Endothelial cell of umbilical vein (primary cell): ENCODE measurements at regions not wholly inside any gene's neighbourhood (a gene's known extent, or its start where the extent isn't known, plus 50 kb on each side); places are given as distances from the start of the nearest gene placed in this dataset.

Source experiments
- BruUV-seq: library from RNA; stranded (reverse); fragments of 400-500 nt; replicated peaks from 2 replicates; lab custom pipeline; 2021; lab: Mats Ljungman, UMichigan
- CTCF ChIA-PET: fragments of 300-600, 350-600 bp; sonication (Branson Sonifier 250); formaldehyde crosslinking; loops from one replicate; lab custom pipeline; 2021; ENCODE audit warnings: antibody characterized with exemption, inconsistent platforms; lab: Charles Lee
- POLR2A ChIA-PET: fragments of 300-600, 350-600 bp; sonication (Branson Sonifier 250); formaldehyde crosslinking; loops from one replicate; lab custom pipeline; 2021; ENCODE audit warnings: antibody characterized with exemption, inconsistent platforms; lab: Charles Lee
- DNase-seq: peaks from one replicate; pipeline ENCODE4 v3.0.0-alpha.2; 2011; ENCODE audit warnings: low read depth, low spot score
- FAIRE-seq: peaks from 2 replicates; lab custom pipeline; 2011; peaks lifted over from hg19 to GRCh38; lab: Jason Lieb, UNC
- H2AFZ ChIP-seq: 2 replicates; pipeline ENCODE4 v1.6.0; 2012; ENCODE audit warnings: low read depth, low read length, control low read depth, inconsistent platforms
- H3K27ac ChIP-seq: 2 replicates; pipeline ENCODE4 v1.5.1; 2011; ENCODE audit warnings: low read depth, mild to moderate bottlenecking, control low read depth, low read length, moderate library complexity; ENCODE audit not compliant: insufficient read depth
- H3K27me3 ChIP-seq, 2 experiments: 2 replicates each; pipeline versions ENCODE4 v1.6.0 to v1.6.1; 2011; ENCODE audit warnings: low read length in 2 of 2, mixed read lengths in 1 of 2; ENCODE audit not compliant: control insufficient read depth in 2 of 2, insufficient read depth in 2 of 2
- H3K36me3 ChIP-seq, 2 experiments: 2 replicates in 1 of 2; 3 replicates in 1 of 2; pipeline ENCODE4 v1.5.1; 2011; ENCODE audit warnings: low read length in 2 of 2, mild to moderate bottlenecking in 1 of 2, moderate library complexity in 1 of 2; ENCODE audit not compliant: control insufficient read depth in 2 of 2, insufficient read depth in 2 of 2; ENCODE audit errors: extremely low read depth in 1 of 2
- H3K4me1 ChIP-seq: 3 replicates; pipeline ENCODE4 v1.5.1; 2011; ENCODE audit warnings: mild to moderate bottlenecking, low read length; ENCODE audit not compliant: control insufficient read depth, insufficient read depth; ENCODE audit errors: extremely low read depth
- H3K4me2 ChIP-seq: 2 replicates; pipeline ENCODE4 v1.6.1; 2011; ENCODE audit warnings: low read length, control low read depth, mixed read lengths; ENCODE audit not compliant: insufficient read depth
- H3K4me3 ChIP-seq, 3 experiments: fragments of 200-600 bp in 1 of 3; sonication (generic), shearing (Covaris generic) in 1 of 3; replicated peaks in 1 of 3; 2 replicates each; pipeline ENCODE4 v1.5.1; 2011 to 2016; ENCODE audit warnings: control low read depth in 3 of 3, low read length in 3 of 3, mild to moderate bottlenecking in 2 of 3, inconsistent platforms in 1 of 3, low read depth in 1 of 3, moderate library complexity in 1 of 3; ENCODE audit not compliant: insufficient read depth in 1 of 3
- H3K79me2 ChIP-seq: 2 replicates; pipeline ENCODE4 v1.6.0; 2012; ENCODE audit warnings: low read length, inconsistent platforms; ENCODE audit not compliant: control insufficient read depth, insufficient read depth
- H3K9ac ChIP-seq: replicated peaks from 2 replicates; pipeline ENCODE3; 2011; ENCODE audit warnings: low read length, control low read depth; ENCODE audit not compliant: insufficient read depth; ENCODE audit errors: extremely low read depth
- H3K9me1 ChIP-seq: replicated peaks from 3 replicates; pipeline ENCODE4 v1.6.0; 2011; ENCODE audit warnings: mild to moderate bottlenecking, low read length; ENCODE audit not compliant: control insufficient read depth, insufficient read depth; ENCODE audit errors: extremely low read depth
- H3K9me3 ChIP-seq: replicated peaks from 2 replicates; pipeline ENCODE4 v1.5.1; 2012; ENCODE audit warnings: low read length, inconsistent platforms; ENCODE audit not compliant: control insufficient read depth, insufficient read depth
- H4K20me1 ChIP-seq: replicated peaks from 2 replicates; pipeline ENCODE3; 2011; ENCODE audit warnings: mild to moderate bottlenecking, low read length; ENCODE audit not compliant: control insufficient read depth, insufficient read depth; ENCODE audit errors: extremely low read depth
- CTCF ChIP-seq, 2 donors: IDR thresholded peaks; 1 replicate in 1 of 2; 2 replicates in 1 of 2; pipeline ENCODE4 v1.5.1; 2011; ENCODE audit warnings: low read length in 2 of 2, mild to moderate bottlenecking in 2 of 2, moderate library complexity in 2 of 2, control low read depth in 1 of 2, inconsistent platforms in 1 of 2, low read depth in 1 of 2; ENCODE audit not compliant: insufficient read depth in 1 of 2; ENCODE audit errors: extremely low read depth in 1 of 2
- EZH2 ChIP-seq: IDR thresholded peaks from 2 replicates; pipeline ENCODE4 v1.6.1; 2012; ENCODE audit warnings: borderline replicate concordance, low read depth, mild to moderate bottlenecking, moderate library complexity, low read length, inconsistent platforms; ENCODE audit not compliant: severe bottlenecking
- FOS ChIP-seq: IDR thresholded peaks from 2 replicates; pipeline ENCODE4 v1.6.1; 2011; ENCODE audit warnings: mild to moderate bottlenecking, low read length, moderate library complexity, borderline replicate concordance; ENCODE audit not compliant: insufficient read depth
- GATA2 ChIP-seq: IDR thresholded peaks from 2 replicates; pipeline ENCODE4 v1.7.0; 2011; ENCODE audit warnings: low read depth, mild to moderate bottlenecking, moderate library complexity, mixed read lengths, low read length; ENCODE audit not compliant: insufficient read length, insufficient read depth
- JUN ChIP-seq: IDR thresholded peaks from 2 replicates; pipeline ENCODE4 v1.6.1; 2011; ENCODE audit warnings: borderline replicate concordance, low read depth; ENCODE audit not compliant: insufficient read length, insufficient read depth
- MAX ChIP-seq: IDR thresholded peaks from 2 replicates; pipeline ENCODE4 v1.6.1; 2011; ENCODE audit not compliant: insufficient read depth, insufficient read length
- MYC ChIP-seq: IDR thresholded peaks from one replicate; pipeline ENCODE4 v1.6.1; 2011; ENCODE audit warnings: mild to moderate bottlenecking, low read depth, low read length
- POLR2A ChIP-seq: IDR thresholded peaks from 2 replicates; pipeline ENCODE4 v1.6.1; 2012; ENCODE audit warnings: low read depth, mild to moderate bottlenecking, control low read depth, low read length
- POLR2AphosphoS5 ChIP-seq: IDR thresholded peaks from 2 replicates; pipeline ENCODE4 v1.6.1; 2012; ENCODE audit warnings: low read depth, mild to moderate bottlenecking, control low read depth, low read length, moderate library complexity; ENCODE audit not compliant: insufficient read depth
- dilution Hi-C: fragments of 300-500 bp; cut with MboI; formaldehyde crosslinking; loops from one replicate; pipeline ENCODE4 v1.15.0; 2019; ENCODE audit warnings: low sequenced_read_pairs; ENCODE audit not compliant: extremely low pct_ligation_motif_present
- intact Hi-C: fragments of 100-400 bp; cut with micrococcal nuclease; formaldehyde crosslinking; loops from one replicate; pipeline ENCODE4 v1.10.0; 2022

- no peak overlapping the region for H3K4me2 ChIP-seq
- no peak overlapping the region for H3K9ac ChIP-seq
- CTCF ChIA-PET, result no interaction called here
- no peaks in the 10 kb centered on the region for H4K20me1 ChIP-seq
- H3K9me3 ChIP-seq, result no peaks in the 10 kb centered on the region
- FAIRE-seq, result no peak
- no peaks in the 10 kb centered on the region for H3K4me1 ChIP-seq
- TF ChIP-seq EZH2 (no peak), POLR2A (no peak), MYC (no peak), JUN (no peak), GATA2 (no peak), POLR2AphosphoS5 (no peak), MAX (no peak), FOS (no peak), CTCF (IDR thresholded peaks at IDR 0.05; ENCODE audit: extremely low read depth in 1 of 2, insufficient read depth in 1 of 2, low read depth in 1 of 2, low read length in 2 of 2) (no peak)
- H3K4me3 ChIP-seq, result no peak overlapping the region
- no peaks in the 10 kb centered on the region for H3K36me3 ChIP-seq
- dilution Hi-C loops, result no loop called here
- no peak overlapping the region for H2AFZ ChIP-seq
- BruUV-seq, result no TSS peak
- intact Hi-C loops, result no loop called here
- no peak for DNase-seq
- no peaks in the 10 kb centered on the region for H3K9me1 ChIP-seq
- H3K27ac ChIP-seq, result no peak overlapping the region
- no peaks in the 10 kb centered on the region for H3K27me3 ChIP-seq
- POLR2A ChIA-PET, result no interaction called here
- no peaks in the 10 kb centered on the region for H3K79me2 ChIP-seq
Measured at GRCh38 chr4:62226082-62226481, 1026.0 kb downstream of the ADGRL3 start.
